SK-N-DZ (cell line): ENCODE measurements at regions not wholly inside any gene's neighbourhood (a gene's known extent, or its start where the extent isn't known, plus 50 kb on each side); places are given as distances from the start of the nearest gene placed in this dataset.

Source experiments
- DNase-seq: peaks from one replicate; pipeline ENCODE4 v3.0.0-alpha.2; 2015; ENCODE audit warnings: low spot score

DNA sequence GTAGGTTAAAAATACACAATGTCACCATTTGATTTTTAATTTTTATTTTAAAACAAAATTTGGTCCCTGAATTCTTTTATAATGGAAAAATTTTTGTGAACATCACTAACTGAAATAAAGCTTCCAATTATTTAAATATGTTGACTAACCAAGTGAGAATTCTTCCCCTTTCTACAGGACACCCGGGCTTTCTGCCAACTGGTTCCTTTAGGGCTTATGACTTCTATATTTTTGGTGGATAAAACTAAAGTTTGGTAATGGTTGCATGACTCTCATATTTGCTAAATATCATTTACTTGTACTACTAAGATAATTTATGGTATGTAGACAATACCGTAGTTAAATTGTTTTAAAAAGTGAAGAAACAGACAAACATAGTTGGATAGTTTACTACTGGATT lies 291.0 kb upstream of the DOK6 start:
- no peak for DNase-seq

DNA sequence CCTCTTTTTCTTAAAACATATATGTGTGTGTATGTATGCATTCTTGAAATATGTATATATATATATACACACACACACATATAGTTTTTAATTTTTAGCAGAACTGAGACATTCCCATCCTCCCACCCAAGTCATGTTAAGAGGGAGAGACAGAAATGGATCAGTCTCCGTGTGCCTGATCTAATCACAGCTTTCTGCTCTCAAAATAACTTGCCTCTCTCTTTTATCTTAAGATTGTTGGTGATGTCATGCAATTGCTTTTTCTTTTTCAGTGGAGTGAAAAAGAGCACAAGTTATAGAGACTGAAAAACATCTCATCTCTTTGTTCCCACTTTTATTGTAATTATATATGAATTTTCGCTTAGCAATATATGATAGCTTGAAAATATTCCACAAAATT lies 279.9 kb upstream of the DOK6 start:
- no peak for DNase-seq

DNA sequence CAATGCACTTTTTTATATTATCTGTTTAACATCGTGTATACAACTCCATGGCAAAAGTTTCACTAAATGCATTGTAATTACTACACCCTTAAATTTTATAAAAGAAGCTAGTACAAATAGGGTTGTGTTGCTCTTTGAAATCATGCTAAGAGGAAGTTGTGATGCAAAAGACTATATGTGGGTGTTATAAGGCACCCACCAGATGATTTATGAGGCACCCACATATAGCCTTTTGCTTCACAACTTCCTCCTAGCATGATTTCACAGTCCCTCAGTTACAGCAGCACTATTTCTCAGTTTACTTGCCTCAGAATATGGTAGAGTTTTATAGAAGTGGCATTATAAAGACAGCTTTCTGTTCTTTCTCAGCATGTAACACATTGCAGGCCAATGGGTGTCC lies 277.3 kb upstream of the DOK6 start:
- no peak for DNase-seq

DNA sequence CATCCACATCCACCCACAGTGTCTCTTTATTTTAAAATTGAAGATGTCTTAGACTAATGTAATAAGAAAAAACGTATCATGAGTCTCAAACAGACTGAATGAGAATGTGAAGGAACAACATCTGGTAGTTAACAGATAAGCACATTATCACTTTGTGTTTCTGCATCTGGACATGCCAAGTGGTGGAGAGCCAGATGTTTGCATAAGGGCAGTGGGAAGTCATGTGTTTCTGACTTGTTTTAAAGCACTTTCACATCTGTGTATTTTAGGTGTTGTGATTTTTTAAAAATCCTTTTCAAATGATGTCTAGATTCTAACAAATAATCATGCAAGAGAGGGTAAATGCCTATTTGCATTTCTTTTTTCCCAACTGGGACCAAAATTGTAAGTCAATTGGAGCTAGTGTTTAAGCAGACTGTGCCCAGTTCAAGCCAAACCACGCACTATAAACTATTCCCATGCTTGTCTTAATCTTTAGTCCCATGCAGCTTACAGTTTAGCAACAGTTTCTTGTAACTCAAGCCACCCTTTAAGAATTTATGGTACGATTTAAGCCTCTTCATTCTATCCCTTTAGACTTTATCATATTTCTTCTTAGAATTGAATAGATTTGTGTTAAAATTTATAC lies 272.7 kb upstream of the DOK6 start:
- DNase-seq, result no peak

DNA sequence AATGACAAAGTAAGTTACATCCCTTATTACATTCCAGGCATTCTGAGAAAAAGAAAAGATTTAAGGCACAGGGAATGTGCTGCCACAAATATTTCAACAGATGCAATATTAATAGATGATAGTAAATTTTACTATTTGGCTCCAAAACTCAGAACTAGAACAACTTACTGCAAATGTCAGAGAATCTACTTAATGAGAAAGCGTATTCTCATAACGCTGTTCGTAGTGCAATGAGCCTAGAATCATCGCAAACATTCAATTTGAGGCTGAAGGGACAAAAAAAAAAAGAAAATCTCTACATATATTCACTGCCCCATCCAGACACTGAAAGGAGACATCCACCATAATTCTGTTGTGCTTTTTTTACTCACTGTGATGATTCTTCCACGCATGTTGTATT lies 272.1 kb upstream of the DOK6 start:
- DNase-seq, result no peak

DNA sequence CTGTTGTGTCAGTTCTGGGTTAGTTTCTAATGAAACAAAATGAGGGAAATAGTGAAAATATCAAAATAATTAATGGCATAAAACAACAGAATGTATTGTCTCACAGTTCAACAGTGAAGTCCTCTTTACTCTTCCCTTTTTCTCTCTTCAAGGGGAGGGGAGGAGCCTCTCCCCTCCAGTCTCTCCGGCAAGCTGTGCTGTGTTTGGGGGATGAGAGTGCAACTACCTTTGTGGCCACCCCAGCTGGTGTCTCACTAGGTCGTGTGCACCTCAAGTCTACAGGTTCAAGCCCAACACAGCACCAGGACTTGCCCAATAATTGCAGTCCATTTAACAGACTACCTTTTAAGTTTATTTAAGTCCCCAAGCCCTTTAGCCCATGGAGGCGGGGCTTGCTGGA lies 271.7 kb upstream of the DOK6 start:
- no peak for DNase-seq

DNA sequence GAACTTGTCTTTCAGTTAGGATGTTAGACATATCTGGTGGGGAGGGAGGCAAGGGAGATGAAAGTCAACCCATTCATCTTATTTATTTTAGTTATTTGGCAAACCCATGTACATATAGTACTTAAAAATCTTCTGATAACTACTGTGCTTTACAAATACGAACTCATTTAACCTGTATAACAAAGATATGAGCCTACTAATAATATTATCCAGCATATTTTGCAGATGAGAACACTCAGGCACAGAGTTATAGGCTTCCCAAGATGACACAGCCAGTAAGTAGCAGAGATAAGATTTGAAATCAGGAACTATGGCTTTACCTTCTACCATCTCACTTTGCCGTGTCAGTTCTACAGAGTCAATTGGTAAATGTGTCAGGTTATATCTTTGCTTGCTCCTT lies 262.6 kb upstream of the DOK6 start:
- no peak for DNase-seq

DNA sequence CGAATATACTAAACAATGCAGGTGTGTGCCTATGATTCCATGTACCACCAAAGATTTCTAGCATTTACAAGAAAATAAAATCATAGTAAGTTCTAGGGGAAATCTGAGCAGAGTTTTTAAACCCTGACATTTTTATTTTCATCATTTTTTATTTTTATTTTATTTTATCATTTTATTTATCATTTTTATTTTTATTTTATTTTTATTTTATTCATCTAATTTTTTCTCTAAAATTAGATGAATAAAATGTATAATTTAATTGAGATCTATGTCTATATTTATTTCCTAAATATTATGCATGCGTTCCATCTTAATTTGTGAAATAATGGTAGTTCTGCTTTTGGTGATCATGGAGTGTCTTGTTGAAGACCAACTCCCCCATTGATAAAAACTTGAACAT lies 257.6 kb upstream of the DOK6 start:
- no peak for DNase-seq

DNA sequence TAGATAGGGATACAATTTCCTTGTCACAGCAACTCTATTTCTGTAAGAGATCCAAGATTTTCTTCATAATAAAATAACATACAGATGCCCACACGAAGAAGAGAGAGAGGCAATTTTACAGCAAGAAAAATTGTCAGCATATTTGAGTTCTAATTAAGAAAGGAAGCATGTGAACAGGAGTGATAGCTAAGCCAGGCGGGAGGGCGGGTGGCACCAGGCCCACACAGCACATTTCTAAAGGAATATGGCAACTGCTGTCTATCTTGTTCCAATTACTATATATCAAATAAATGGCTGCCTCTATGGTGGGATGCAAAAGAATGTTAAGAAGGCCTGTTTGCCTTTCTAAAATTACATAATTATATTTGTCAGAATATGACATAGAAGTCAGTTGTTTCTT lies 248.3 kb upstream of the DOK6 start:
- no peak for DNase-seq

DNA sequence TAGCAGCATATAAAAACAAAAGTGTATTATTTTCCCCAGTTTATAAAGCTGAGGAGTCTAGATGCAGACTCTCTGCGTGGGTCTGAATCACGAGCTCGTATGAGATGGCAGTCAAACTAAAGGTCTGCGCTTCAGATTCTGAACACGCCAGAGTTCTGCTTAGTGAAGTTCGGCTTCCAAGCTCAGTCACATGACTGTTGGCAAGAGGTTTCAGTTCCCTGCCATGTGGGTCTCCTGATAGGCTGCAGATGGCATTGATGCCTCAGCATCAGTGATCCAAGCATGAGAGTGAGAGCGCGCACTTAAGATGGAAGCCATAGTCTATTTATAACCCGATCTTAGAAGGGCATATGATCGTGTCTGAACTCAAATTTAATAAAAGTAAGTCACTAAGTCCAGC lies 242.8 kb upstream of the DOK6 start:
- DNase-seq, result peak; percentile 3

DNA sequence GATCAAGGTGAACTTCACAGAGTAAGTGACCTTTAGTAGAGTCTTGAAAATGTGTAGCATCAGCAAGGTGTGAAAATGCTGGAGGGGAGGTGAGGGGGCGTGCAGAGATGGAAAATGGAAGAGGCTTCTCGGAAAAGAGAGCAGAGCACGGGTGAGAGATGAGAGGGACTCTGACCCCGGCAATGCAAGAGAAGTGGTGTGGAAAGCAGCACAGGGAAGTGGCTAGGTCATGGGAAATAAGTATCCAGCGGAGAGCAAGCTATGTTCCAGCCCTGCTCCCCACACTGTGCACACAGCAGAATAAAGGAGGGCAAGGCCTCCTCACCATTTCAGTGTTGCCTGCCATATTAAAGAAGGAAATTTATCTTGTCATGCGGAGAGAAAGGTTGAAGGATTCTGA lies 241.7 kb upstream of the DOK6 start:
- no peak for DNase-seq

DNA sequence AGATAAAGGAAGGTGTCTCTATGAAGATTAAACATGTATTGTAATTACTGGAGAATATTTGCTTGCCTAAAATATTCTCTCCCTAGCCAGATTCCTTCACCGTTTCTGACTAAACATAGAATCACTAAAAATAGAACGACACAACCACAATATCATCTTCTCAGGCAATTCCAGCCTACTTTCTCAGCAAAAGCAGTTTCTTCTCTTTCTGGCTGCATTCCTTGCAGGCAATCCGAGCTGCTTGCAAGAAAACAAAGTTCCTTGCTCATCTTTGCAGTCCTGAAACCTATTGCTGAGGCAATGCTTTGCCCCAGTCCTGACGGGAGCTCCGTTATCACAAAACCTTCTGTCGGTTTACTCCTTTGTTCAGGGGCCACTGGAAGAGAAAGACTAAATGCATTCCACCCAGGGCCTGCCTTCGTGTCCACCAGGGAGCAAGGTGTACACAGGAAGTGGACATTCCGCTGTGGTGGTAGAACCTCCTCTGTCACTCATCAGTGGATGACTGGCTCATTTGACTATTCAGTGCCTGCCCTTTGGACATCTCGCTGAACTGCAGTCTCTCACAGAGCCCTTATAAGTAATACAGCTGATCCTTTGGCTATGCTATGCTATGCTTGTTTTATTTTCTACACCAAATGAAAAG lies 239.2 kb upstream of the DOK6 start:
- no peak for DNase-seq

DNA sequence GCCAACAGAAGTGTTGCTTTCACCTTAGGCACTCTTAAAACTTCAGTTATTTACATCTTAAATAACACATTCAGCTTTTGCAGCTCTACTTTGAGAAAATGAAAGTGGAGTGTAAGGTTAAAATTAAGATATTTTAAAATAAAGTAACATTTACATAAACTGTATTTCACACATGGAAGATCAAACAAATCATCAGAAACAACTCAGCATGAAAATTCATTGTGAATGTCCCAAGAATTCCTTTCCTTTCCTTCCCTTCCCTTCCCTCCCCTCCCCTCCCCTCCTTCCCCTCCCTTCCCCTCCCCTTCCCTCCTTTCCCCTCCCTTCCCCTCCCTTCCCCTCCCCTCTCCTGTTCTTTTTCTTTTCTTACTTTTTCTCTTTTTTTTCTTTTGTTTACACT lies 238.0 kb upstream of the DOK6 start:
- DNase-seq, result no peak

DNA sequence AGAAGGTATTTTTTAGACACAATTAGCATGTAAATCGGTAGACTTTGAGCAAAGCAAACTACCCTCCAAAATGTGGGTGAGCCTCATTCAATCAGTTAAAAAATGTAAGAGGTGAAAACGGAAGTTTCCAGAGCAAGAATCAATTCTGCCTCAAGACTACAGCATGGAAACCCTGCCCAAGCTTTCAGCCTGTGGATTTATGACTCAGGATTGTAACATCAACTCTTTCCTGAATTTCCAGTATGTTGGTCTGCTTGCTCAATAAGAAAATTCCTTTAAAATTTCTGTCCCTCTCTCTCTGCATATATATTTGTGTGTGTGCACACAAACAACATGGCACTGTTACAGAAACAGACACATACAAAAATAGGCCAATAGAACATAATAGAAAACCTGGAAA lies 228.6 kb upstream of the DOK6 start:
- DNase-seq, result no peak

DNA sequence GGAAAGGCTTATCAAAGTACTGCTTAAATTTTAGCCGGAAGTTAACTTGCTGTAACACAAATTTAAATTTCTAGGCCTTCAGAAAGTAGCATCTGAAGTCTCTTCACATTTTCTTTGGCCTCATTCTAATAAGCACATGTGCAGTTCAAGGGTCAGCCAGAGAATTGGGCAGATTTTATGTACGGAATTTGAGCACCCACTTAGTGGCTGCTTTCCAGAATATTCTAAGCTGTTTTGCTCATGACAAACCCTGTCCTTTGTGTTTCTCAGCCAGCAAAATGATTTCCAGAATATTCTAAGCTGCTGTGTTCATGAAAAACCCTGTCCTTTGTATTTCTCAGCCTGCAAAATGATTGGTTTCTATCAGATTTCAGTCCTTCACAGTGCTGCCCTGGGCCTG lies 225.0 kb upstream of the DOK6 start:
- no peak for DNase-seq

DNA sequence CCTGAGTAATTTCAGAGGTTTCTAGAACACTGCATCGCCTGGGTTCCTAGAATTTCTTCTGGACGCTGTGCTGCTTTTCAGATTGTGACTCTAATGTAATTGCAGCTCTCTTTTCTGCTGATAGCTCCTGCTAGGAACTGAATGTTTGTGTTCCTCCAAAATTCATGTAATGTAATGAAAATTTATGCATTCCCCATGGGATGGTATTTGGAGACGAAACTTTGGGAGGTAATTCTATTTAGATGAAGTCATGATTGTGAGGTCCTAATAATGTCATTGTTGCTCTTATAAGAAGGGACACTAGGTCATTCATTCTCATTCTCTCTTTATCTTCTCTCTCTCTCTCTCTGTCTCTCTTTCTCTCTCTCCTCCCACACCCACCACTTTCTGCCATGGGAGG lies 223.9 kb upstream of the DOK6 start:
- no peak for DNase-seq

DNA sequence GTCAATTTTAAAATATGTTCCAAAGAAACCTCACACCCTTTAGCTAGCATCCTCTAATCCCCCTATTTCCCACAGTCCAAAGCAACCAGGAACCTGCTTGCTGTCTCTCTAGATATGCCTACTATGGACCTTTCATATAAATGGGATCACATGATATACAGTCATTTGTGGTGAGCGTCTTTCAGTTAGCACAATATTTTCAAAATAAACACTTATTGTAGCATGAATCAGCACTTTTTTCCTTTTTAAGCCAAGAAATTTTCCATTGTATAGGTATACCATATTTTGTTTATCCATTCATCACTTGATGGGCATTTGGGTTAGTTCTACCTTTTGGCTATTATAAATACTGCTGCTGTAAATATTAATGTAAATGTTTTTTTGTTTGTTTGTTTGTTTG lies 223.0 kb upstream of the DOK6 start:
- DNase-seq, result no peak

DNA sequence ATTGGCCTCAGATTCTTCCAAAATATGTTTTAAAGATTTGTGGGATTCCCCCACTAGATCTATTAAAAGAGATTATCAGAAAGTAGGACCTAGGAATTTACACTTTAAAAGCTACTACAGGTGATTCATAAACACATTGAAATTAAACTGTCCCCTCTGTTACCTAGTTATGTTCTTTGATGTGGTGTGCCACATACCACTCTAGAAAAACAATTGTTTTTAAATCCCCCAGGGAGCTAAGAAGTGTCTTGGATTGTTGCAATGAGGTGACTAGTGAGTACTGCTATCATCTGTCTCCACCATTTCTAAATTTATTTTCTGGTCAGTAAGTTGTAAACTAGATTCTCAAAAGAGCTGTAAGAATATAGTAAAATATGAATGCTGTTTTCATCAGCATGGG lies 214.5 kb upstream of the DOK6 start:
- DNase-seq, result no peak

DNA sequence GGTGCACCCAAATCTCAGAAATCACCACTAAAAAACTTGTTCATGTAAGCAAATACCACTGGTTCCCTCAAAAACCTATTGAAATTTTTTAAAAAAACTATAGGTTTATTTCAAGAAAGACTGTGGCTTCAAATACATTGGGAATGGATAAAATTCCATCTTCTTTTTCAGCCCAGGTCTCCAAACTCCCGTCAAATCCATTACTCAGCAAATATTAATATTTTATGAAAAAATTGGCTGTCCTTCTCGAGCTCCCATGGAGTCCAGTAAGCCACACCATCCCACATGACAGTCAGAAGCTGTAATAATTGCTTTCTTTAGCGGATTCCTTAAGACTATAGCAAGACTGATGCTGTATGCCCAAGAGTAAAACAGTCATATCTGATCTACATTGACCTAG lies 204.4 kb upstream of the DOK6 start:
- no peak for DNase-seq

DNA sequence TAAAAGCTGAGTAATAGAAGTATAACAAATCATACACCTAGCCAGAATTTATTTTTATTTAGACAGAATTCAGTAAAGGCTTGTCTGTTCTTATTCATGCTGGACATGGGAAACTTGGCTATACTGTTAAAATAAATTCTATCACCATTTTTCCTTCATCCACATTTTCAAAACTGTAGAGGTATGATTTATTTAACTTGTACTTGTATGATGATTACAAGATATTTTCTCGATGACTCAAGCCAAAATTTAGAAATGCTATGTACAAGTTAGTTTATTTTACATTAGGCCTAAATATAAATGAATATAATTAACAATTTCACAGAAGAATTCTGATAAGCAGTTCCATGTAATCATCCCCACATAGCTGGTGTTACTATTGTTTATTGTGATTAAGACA lies 194.8 kb upstream of the DOK6 start:
- DNase-seq, result no peak

DNA sequence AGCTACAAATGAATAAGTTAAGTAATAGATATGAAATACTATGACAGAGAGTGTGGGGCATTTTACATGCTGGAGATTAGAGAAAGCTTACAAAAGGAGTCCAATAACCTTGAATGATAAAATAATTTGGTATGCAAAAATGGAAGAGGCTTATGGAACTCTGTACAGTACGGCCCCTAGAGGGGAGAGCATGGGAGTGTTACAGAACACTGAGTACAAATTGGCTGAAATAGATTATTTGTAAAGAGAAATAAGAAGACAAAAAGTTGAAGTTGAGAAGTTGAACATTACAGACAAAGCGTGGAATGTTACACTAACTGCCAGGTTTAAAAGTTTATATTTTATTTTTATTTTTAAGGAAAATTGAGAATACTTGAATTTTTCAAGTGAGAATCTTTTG lies 192.1 kb upstream of the DOK6 start:
- DNase-seq, result no peak

DNA sequence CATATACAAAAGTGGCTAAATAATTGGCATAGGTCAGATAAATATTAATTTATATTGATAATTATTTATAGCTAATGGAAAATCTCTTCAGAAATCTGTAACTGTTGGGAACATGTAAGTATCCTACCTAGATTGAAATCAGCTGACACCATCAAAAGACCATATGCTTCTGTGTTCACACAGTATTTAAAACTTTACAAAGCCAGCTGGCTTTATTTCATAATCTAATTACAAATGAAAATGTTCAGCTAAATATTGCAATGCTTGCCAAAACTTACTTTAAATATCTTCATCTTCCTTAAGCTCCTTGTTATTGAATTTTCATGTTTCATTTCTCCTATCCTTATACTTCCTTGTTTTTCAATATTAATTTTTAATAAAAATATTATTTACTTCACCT lies 190.9 kb upstream of the DOK6 start:
- no peak for DNase-seq

DNA sequence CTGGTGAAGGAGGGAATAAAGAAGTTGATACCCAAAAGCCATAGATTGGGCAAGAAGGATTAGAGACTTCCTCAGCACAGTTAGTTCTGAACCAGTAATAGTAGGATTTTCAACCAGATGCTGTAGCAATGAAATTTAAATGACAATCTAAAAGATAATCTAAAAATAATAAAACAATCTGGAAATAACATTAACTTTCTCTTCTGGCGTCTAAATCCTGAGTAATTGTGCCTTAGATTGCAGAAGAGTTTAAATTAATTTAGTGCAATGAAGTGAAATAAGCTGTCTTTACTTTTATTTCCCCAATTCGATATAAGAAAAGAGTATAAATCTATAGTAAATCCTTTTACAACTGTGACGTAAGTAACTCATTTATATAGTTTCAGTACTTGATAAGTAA lies 186.8 kb upstream of the DOK6 start:
- DNase-seq, result no peak

DNA sequence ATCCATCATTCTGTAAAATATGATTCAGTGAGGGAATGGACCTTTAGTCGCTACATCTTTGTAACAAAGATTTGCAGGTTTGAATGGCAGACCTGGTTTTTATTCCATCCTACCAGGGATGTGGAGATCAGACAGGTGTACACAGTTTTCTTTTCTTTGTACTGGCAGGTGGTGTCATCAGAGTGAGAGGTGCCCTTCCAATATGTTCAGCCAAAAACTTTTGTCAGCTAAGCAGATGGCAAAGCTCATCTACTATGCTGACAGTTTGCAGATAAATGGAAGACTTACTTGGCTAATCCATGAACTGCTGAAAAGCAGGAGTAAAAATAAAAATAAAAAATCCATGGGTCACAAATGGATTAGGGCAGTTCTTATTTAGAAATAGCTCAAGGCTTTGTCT lies 185.5 kb upstream of the DOK6 start:
- no peak for DNase-seq
